ENCODE measurements at regions not wholly inside any gene's neighbourhood (a gene's known extent, or its start where the extent isn't known, plus 50 kb on each side); places are given as distances from the start of the nearest gene placed in this dataset.

- Histone ChIP-seq H3K4me3 (no peak overlapping the region), H3K9me3 (peaks cover 0 to 16% (median 0%) of the 10 kb centered on the region in 11 donors), H3K36me3 (no peaks in the 10 kb centered on the region), H3K27me3 (no peaks in the 10 kb centered on the region), H3K27ac (no peak overlapping the region), H3K4me1 (no peaks in the 10 kb centered on the region)
- DNase-seq = no peak
- ATAC-seq = no peak
- 80 to 82% methylated on average over 4 of the region's 4 CpGs for WGBS, 2 donors
- intact Hi-C loops (cut with DNase I) = no loop called here
- TF ChIP-seq, protein P1, sequence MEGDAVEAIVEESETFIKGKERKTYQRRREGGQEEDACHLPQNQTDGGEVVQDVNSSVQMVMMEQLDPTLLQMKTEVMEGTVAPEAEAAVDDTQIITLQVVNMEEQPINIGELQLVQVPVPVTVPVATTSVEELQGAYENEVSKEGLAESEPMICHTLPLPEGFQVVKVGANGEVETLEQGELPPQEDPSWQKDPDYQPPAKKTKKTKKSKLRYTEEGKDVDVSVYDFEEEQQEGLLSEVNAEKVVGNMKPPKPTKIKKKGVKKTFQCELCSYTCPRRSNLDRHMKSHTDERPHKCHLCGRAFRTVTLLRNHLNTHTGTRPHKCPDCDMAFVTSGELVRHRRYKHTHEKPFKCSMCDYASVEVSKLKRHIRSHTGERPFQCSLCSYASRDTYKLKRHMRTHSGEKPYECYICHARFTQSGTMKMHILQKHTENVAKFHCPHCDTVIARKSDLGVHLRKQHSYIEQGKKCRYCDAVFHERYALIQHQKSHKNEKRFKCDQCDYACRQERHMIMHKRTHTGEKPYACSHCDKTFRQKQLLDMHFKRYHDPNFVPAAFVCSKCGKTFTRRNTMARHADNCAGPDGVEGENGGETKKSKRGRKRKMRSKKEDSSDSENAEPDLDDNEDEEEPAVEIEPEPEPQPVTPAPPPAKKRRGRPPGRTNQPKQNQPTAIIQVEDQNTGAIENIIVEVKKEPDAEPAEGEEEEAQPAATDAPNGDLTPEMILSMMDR (IDR thresholded peaks at IDR 0.05) = no peak
Observed at GRCh38 chr7:152998420-152998819, 238.9 kb downstream of the ACTR3B start.

- TF ChIP-seq, protein P1 (IDR thresholded peaks at IDR 0.05) = no peak
- DNase-seq (no peak), ATAC-seq (no peak)
- intact Hi-C loops (cut with DNase I) = no loop called here
- no peak overlapping the region for H3K27ac ChIP-seq
- peaks cover 0 to 16% (median 0%) of the 10 kb centered on the region in 11 donors for H3K9me3 ChIP-seq
- H3K4me1 ChIP-seq = no peaks in the 10 kb centered on the region
- no peak overlapping the region for H3K4me3 ChIP-seq
- H3K36me3 ChIP-seq = no peaks in the 10 kb centered on the region
- WGBS, 2 donors = 81 to 82% methylated on average over 1 of the region's 1 CpG
- H3K27me3 ChIP-seq = peaks cover 0 to 5% (median 0%) of the 10 kb centered on the region in 7 donors
Observed at GRCh38 chr7:153002115-153002514, 242.6 kb downstream of the ACTR3B start.

- TF ChIP-seq, protein P1 (IDR thresholded peaks at IDR 0.05) = no peak
- no peak for ATAC-seq
- Histone ChIP-seq H3K27ac (no peak overlapping the region), H3K9me3 (peaks cover 0 to 16% (median 0%) of the 10 kb centered on the region in 11 donors), H3K27me3 (peaks cover 0 to 5% (median 0%) of the 10 kb centered on the region in 7 donors), H3K36me3 (no peaks in the 10 kb centered on the region), H3K4me3 (no peak overlapping the region), H3K4me1 (no peaks in the 10 kb centered on the region)
- no peak for DNase-seq
- intact Hi-C loops (cut with DNase I) = no loop called here
- 84 to 87% methylated on average over 5 of the region's 5 CpGs for WGBS, 2 donors
Observed at GRCh38 chr7:153002572-153002971, 243.0 kb downstream of the ACTR3B start.

DNA sequence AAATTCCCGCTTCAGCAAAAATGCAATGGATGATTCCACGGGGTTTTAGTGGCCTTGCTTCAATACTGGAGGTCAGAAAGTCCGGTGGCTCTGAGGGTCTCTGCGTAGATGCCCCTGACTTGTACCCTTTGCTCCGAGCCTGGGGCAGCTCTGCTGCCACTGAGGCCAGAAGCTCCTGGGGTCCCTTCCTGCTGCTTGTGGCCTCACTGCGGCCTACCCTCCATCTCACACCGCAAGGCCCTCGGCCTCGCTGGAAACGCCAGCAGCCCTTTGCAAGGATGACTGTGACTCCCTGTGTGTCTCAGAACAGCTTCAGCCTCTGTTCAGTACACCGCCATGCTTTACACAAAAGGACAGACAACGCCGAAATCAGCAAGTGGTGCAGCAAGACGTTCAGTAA, 244.8 kb downstream of the ACTR3B start:
- WGBS, 2 donors = 84 to 87% methylated on average over 14 of the region's 14 CpGs
- Histone ChIP-seq H3K4me3 (no peak overlapping the region), H3K27ac (no peak overlapping the region), H3K9me3 (peaks cover 0 to 16% (median 0%) of the 10 kb centered on the region in 11 donors), H3K4me1 (no peaks in the 10 kb centered on the region), H3K36me3 (no peaks in the 10 kb centered on the region), H3K27me3 (peaks cover 0 to 5% (median 0%) of the 10 kb centered on the region in 7 donors)
- DNase-seq (no peak), ATAC-seq (no peak)
- TF ChIP-seq, protein P1 (IDR thresholded peaks at IDR 0.05) = no peak
- intact Hi-C loops (cut with DNase I) = no loop called here

All from heart right ventricle (tissue), 16 donors.